ENCODE measurements at regions not wholly inside any gene's neighbourhood (a gene's known extent, or its start where the extent isn't known, plus 50 kb on each side); places are given as distances from the start of the nearest gene placed in this dataset.

DNA sequence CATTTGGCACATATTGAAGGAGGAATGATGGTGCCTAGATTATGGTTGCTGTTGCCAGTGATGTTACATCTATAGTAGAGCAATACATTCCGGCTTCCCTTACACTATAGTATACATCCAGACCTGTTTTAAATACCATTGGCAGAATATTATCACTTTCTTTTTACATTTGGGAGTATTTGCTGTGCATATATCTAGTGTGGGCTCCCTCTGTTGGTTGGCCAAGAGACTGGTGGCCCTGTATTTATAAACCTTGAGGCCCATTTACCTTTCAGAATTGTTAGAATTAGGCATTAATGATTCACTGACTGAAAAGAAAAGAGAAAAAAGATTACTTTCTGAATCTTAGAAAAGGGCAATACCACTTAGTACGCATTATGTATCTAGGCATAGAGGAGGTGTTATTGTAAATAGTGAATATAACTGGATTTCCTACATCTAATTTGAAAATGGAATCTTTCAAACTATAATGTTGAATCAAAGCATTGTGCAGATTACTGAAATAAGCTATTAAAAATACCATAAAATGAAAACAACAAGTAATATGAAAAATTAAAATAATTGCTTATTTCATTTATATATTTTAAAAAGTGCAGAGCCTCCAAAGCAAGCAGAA, 628.8 kb upstream of the MAN1A1 start:
- Histone ChIP-seq H3K4me1 (no peaks in the 10 kb centered on the region), H3K9me3 (no peaks in the 10 kb centered on the region), H3K36me3 (no peaks in the 10 kb centered on the region), H3K27ac (no peak overlapping the region), H3K4me3 (no peak overlapping the region), H3K27me3 (no peaks in the 10 kb centered on the region)
- no peak for TF ChIP-seq POLR2A (IDR thresholded peaks at IDR 0.05)
- TF ChIP-seq, protein P1, sequence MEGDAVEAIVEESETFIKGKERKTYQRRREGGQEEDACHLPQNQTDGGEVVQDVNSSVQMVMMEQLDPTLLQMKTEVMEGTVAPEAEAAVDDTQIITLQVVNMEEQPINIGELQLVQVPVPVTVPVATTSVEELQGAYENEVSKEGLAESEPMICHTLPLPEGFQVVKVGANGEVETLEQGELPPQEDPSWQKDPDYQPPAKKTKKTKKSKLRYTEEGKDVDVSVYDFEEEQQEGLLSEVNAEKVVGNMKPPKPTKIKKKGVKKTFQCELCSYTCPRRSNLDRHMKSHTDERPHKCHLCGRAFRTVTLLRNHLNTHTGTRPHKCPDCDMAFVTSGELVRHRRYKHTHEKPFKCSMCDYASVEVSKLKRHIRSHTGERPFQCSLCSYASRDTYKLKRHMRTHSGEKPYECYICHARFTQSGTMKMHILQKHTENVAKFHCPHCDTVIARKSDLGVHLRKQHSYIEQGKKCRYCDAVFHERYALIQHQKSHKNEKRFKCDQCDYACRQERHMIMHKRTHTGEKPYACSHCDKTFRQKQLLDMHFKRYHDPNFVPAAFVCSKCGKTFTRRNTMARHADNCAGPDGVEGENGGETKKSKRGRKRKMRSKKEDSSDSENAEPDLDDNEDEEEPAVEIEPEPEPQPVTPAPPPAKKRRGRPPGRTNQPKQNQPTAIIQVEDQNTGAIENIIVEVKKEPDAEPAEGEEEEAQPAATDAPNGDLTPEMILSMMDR (IDR thresholded peaks at IDR 0.05): peak in 4 of 6 experiments; percentile 33 to 55 (median 42)
- DNase-seq: no peak

DNA sequence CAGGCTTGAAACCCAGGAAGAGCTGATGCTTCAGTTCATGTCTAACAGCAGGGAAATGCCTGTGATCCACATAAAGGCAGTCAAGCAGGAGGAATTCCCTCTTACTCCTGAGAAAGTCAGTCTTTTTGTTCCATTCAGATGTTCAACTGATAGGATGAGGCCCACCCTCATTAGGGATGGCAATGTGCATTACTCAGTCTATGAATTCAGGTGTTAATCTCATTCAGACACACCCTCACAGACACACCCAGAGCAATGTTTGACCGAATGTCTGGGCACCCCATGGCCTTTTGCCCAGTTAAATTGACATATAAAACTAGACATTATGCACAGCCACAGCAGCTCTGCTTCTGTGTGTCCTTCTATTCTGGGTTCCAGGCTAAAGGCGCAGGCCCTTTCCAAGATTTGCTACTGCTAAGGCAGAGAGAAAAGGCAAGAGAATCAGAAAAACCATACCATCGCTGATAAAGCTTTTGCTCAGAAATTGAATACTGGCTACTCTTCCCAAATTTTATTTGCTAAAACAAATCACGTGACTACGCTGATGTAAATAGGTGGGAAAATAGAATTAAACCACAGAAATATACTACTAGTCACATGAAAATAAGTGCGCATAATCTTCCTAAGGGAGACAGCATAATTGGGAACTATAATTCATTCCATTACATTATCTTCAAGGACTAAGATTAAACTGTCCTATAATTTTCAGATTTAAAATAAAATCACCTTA, 625.0 kb upstream of the MAN1A1 start:
- H3K4me3 ChIP-seq: no peak overlapping the region
- H3K27ac ChIP-seq: no peak overlapping the region
- no peaks in the 10 kb centered on the region for H3K9me3 ChIP-seq
- H3K27me3 ChIP-seq: no peaks in the 10 kb centered on the region
- no peaks in the 10 kb centered on the region for H3K4me1 ChIP-seq
- TF ChIP-seq, protein P1 (IDR thresholded peaks at IDR 0.05): no peak
- TF ChIP-seq POLR2A (IDR thresholded peaks at IDR 0.05): no peak
- no peak for DNase-seq
- no peaks in the 10 kb centered on the region for H3K36me3 ChIP-seq

DNA sequence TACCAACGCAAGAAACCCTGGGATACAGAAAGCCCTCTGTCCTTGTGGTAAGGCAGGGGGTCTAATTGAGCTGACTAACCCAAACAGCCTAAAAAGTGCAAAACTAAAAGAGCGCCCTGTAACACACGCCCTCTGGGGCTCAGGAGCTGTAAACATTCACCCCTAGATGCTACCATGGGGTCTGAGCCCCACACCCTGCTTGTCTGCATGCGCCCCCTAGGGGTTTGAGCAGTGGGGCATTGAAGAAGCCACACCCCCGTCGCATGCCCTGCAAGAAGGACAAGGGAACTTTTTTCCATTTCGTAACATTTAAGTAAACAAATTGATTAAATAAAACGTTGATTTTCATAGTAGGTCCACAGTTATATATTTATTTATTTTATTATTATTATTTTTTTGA, 616.9 kb upstream of the MAN1A1 start:
- Histone ChIP-seq H3K9me3 (no peaks in the 10 kb centered on the region), H3K27me3 (no peaks in the 10 kb centered on the region), H3K4me1 (no peaks in the 10 kb centered on the region), H3K36me3 (no peaks in the 10 kb centered on the region), H3K4me3 (no peak overlapping the region), H3K27ac (no peak overlapping the region)
- no peak for TF ChIP-seq POLR2A (IDR thresholded peaks at IDR 0.05)
- TF ChIP-seq, protein P1 (IDR thresholded peaks at IDR 0.05): no peak
- DNase-seq: peak in 1 of 3 donors; percentile 47

DNA sequence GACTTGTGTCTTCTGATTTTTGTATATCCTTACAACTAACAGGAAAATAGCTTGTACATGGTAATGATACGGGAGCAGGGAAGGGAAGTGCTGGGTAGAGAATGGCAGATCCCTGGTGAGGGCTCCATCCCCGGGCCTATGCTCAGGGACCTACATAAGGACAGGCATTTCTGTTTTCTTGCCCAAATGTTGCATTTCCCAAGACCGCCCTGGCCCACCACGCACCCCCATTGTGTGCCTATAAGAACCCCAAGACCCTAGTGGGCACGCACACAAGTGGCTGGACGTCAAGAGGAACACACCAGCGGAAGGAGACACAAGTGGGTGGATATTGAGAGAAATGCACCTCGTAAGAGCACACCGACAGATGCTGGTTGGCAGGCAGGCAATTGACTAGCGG, 616.3 kb upstream of the MAN1A1 start:
- H3K27ac ChIP-seq: no peak overlapping the region

DNA sequence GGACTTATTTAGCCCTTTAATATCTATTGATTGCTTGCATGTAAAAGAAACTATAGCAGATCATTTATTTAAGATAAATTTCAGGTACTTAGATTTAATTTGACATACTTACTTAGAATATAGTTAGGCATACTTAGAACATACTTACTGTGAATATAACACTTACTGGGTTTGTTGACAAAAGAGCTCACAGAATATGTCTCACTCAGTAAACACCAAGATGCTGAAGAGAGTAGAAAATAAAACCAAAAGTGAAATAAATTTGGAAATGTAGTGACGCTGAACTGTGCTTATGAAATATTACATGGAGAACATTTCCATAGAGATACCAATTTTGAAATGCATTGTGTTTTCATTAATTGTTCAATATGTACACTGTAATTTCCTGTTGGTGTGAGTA, 615.4 kb upstream of the MAN1A1 start:
- DNase-seq: no peak
- Histone ChIP-seq H3K4me1 (no peaks in the 10 kb centered on the region), H3K4me3 (no peak overlapping the region), H3K27me3 (no peaks in the 10 kb centered on the region), H3K9me3 (no peaks in the 10 kb centered on the region), H3K36me3 (no peaks in the 10 kb centered on the region), H3K27ac (no peak overlapping the region)
- TF ChIP-seq POLR2A (IDR thresholded peaks at IDR 0.05): no peak
- TF ChIP-seq, protein P1 (IDR thresholded peaks at IDR 0.05): no peak

More for the DNA sequence above, 616.3 kb upstream of the MAN1A1 start:
- no peaks in the 10 kb centered on the region for H3K36me3 ChIP-seq
- no peaks in the 10 kb centered on the region for H3K4me1 ChIP-seq
- TF ChIP-seq POLR2A (IDR thresholded peaks at IDR 0.05): no peak
- TF ChIP-seq, protein P1 (IDR thresholded peaks at IDR 0.05): no peak
- H3K4me3 ChIP-seq: no peak overlapping the region
- no peaks in the 10 kb centered on the region for H3K9me3 ChIP-seq
- DNase-seq: no peak
- H3K27me3 ChIP-seq: no peaks in the 10 kb centered on the region

All from Peyer's patch (tissue), 4 donors.